ENCODE measurements at regions not wholly inside any gene's neighbourhood (a gene's known extent, or its start where the extent isn't known, plus 50 kb on each side); places are given as distances from the start of the nearest gene placed in this dataset.

- no peak overlapping the region for H3K27ac ChIP-seq
- no peak overlapping the region for H3K4me3 ChIP-seq
- ATAC-seq, result no peak
- no peaks in the 10 kb centered on the region for H3K27me3 ChIP-seq
- no peaks in the 10 kb centered on the region for H3K36me3 ChIP-seq
- no peaks in the 10 kb centered on the region for H3K4me1 ChIP-seq
- no peak for TF ChIP-seq CTCF (IDR thresholded peaks at IDR 0.05)
- DNase-seq, result no peak
- H3K9me3 ChIP-seq, result no peaks in the 10 kb centered on the region
- intact Hi-C loops (cut with DNase I), result no loop called here
Observed at GRCh38 chr4:58510652-58511051, 1400.5 kb upstream of the IGFBP7 start.

GRCh38 chr4:58507079-58507478 lies 1396.9 kb upstream of the IGFBP7 start:
- no peaks in the 10 kb centered on the region for H3K27me3 ChIP-seq
- no peak overlapping the region for H3K27ac ChIP-seq
- no peaks in the 10 kb centered on the region for H3K36me3 ChIP-seq
- H3K4me1 ChIP-seq, result no peaks in the 10 kb centered on the region
- DNase-seq (no peak), ATAC-seq (no peak)
- no peaks in the 10 kb centered on the region for H3K9me3 ChIP-seq
- intact Hi-C loops (cut with DNase I), result no loop called here
- no peak overlapping the region for H3K4me3 ChIP-seq
- no peak for TF ChIP-seq CTCF (IDR thresholded peaks at IDR 0.05)

- Histone ChIP-seq H3K27ac (no peak overlapping the region), H3K36me3 (no peaks in the 10 kb centered on the region), H3K4me1 (no peaks in the 10 kb centered on the region), H3K9me3 (no peaks in the 10 kb centered on the region), H3K4me3 (no peak overlapping the region), H3K27me3 (no peaks in the 10 kb centered on the region)
- intact Hi-C loops (cut with DNase I), result no loop called here
- ATAC-seq, result no peak
- TF ChIP-seq CTCF (IDR thresholded peaks at IDR 0.05), result no peak
- no peak for DNase-seq
Observed at GRCh38 chr4:58502839-58503238, 1392.7 kb upstream of the IGFBP7 start.

GRCh38 chr4:58499182-58499581 lies 1389.0 kb upstream of the IGFBP7 start:
- no peak for TF ChIP-seq CTCF (IDR thresholded peaks at IDR 0.05)
- Histone ChIP-seq H3K27me3 (no peaks in the 10 kb centered on the region), H3K36me3 (no peaks in the 10 kb centered on the region), H3K4me3 (no peak overlapping the region), H3K27ac (no peak overlapping the region), H3K4me1 (no peaks in the 10 kb centered on the region), H3K9me3 (peaks cover 0 to 1% of the 10 kb centered on the region in 2 donors)
- ATAC-seq, result no peak
- no peak for DNase-seq
- intact Hi-C loops (cut with DNase I), result no loop called here

GRCh38 chr4:58491620-58492019 lies 1381.4 kb upstream of the IGFBP7 start:
- DNase-seq, result no peak
- TF ChIP-seq CTCF (IDR thresholded peaks at IDR 0.05), result no peak
- Histone ChIP-seq H3K4me3 (no peak overlapping the region), H3K9me3 (peaks cover 0 to 3% of the 10 kb centered on the region in 2 donors), H3K27ac (no peak overlapping the region), H3K36me3 (no peaks in the 10 kb centered on the region), H3K27me3 (no peaks in the 10 kb centered on the region), H3K4me1 (no peaks in the 10 kb centered on the region)
- intact Hi-C loops (cut with DNase I), result no loop called here
- ATAC-seq, result no peak

Data from left lung (tissue), 4 donors.